Calu3 (cell line): ENCODE measurements at regions not wholly inside any gene's neighbourhood (a gene's known extent, or its start where the extent isn't known, plus 50 kb on each side); places are given as distances from the start of the nearest gene placed in this dataset.

Experiments used
- BruUV-seq: library from RNA; stranded (reverse); fragments of 400-500 nt; replicated peaks from 2 replicates; lab custom pipeline; 2021; lab: Mats Ljungman, UMichigan
- CTCF ChIA-PET: fragments of 300-600 bp; sonication (Branson Sonifier 250); formaldehyde crosslinking; loops from one replicate; lab custom pipeline; 2022; ENCODE audit warnings: antibody characterized with exemption; lab: Charles Lee
- DNase-seq: peaks from one replicate; pipeline ENCODE4 v3.0.0; 2022
- H3K27ac Mint-ChIP-seq: one replicate; pipeline ENCODE4 v1.8.0; 2022; ENCODE audit warnings: mixed read lengths; ENCODE audit not compliant: unreplicated experiment
- H3K27me3 Mint-ChIP-seq: one replicate; pipeline ENCODE4 v1.8.0; 2022; ENCODE audit warnings: mixed read lengths; ENCODE audit not compliant: unreplicated experiment
- H3K36me3 Mint-ChIP-seq: one replicate; pipeline ENCODE4 v1.8.0; 2022; ENCODE audit warnings: mild to moderate bottlenecking, moderate library complexity, mixed read lengths; ENCODE audit not compliant: insufficient read depth, unreplicated experiment
- H3K4me1 Mint-ChIP-seq: one replicate; pipeline ENCODE4 v1.8.0; 2022; ENCODE audit warnings: mild to moderate bottlenecking, low read depth, mixed read lengths; ENCODE audit not compliant: unreplicated experiment
- H3K4me3 Mint-ChIP-seq: one replicate; pipeline ENCODE4 v1.8.0; 2022; ENCODE audit warnings: mild to moderate bottlenecking, low read depth, moderate library complexity, mixed read lengths; ENCODE audit not compliant: unreplicated experiment
- H3K9me3 Mint-ChIP-seq: one replicate; pipeline ENCODE4 v1.8.0; 2022; ENCODE audit warnings: low read depth, mixed read lengths; ENCODE audit not compliant: unreplicated experiment
- intact Hi-C: fragments of 100-400 bp; cut with micrococcal nuclease; formaldehyde crosslinking; loops from one replicate; pipeline ENCODE4 v1.10.0; 2022; ENCODE audit not compliant: unreplicated experiment
- TF ChIP-seq, protein P1 (sequence below): fragments of 200-600 bp; IDR thresholded peaks from one replicate; pipeline ENCODE4 v1.8.0; 2022; ENCODE audit warnings: antibody characterized with exemption; ENCODE audit not compliant: unreplicated experiment

GRCh38 chr2:193907561-193907960 lies 1712.8 kb upstream of the TMEFF2 start:
- CTCF ChIA-PET, result no interaction called here
- no peaks in the 10 kb centered on the region for H3K36me3 Mint-ChIP-seq
- H3K9me3 Mint-ChIP-seq, result no peaks in the 10 kb centered on the region
- TF ChIP-seq, protein P1, sequence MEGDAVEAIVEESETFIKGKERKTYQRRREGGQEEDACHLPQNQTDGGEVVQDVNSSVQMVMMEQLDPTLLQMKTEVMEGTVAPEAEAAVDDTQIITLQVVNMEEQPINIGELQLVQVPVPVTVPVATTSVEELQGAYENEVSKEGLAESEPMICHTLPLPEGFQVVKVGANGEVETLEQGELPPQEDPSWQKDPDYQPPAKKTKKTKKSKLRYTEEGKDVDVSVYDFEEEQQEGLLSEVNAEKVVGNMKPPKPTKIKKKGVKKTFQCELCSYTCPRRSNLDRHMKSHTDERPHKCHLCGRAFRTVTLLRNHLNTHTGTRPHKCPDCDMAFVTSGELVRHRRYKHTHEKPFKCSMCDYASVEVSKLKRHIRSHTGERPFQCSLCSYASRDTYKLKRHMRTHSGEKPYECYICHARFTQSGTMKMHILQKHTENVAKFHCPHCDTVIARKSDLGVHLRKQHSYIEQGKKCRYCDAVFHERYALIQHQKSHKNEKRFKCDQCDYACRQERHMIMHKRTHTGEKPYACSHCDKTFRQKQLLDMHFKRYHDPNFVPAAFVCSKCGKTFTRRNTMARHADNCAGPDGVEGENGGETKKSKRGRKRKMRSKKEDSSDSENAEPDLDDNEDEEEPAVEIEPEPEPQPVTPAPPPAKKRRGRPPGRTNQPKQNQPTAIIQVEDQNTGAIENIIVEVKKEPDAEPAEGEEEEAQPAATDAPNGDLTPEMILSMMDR, result no peak
- H3K4me3 Mint-ChIP-seq, result no peak overlapping the region
- no peaks in the 10 kb centered on the region for H3K27me3 Mint-ChIP-seq
- BruUV-seq, result no TSS peak
- intact Hi-C loops, result no loop called here
- no peak for DNase-seq
- no peak overlapping the region for H3K27ac Mint-ChIP-seq
- H3K4me1 Mint-ChIP-seq, result no peaks in the 10 kb centered on the region

DNA sequence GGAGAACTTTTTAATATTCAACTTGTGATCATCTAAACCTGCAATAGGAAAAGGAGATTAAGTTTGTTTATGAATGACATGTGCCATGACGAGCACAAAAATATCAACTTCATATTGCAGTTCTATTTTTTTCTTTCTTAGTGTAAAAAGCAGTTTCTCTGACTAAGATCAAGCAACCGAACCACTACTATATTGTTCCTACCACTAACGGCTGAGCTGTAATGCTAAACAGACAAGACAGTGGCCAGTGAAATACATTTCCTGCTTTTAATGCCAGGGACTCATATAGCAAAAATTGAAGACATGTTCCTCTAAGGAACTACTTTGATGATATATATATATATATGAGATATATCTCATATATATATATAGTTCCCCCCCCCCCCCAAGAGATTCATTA lies 1705.6 kb upstream of the TMEFF2 start:
- no peak for DNase-seq
- BruUV-seq, result no TSS peak
- H3K9me3 Mint-ChIP-seq, result no peaks in the 10 kb centered on the region
- CTCF ChIA-PET, result no interaction called here
- no peaks in the 10 kb centered on the region for H3K4me1 Mint-ChIP-seq
- H3K27me3 Mint-ChIP-seq, result no peaks in the 10 kb centered on the region
- no peak overlapping the region for H3K27ac Mint-ChIP-seq
- TF ChIP-seq, protein P1, result no peak
- intact Hi-C loops, result no loop called here
- H3K4me3 Mint-ChIP-seq, result no peak overlapping the region
- no peaks in the 10 kb centered on the region for H3K36me3 Mint-ChIP-seq

GRCh38 chr2:193895226-193895625 lies 1700.5 kb upstream of the TMEFF2 start:
- Mint-ChIP-seq H3K27me3 (no peaks in the 10 kb centered on the region), H3K9me3 (peaks cover 1% of the 10 kb centered on the region), H3K4me1 (no peaks in the 10 kb centered on the region), H3K36me3 (no peaks in the 10 kb centered on the region), H3K4me3 (no peak overlapping the region), H3K27ac (no peak overlapping the region)
- TF ChIP-seq, protein P1, result no peak
- intact Hi-C loops, result no loop called here
- no TSS peak for BruUV-seq
- no peak for DNase-seq
- CTCF ChIA-PET, result no interaction called here

DNA sequence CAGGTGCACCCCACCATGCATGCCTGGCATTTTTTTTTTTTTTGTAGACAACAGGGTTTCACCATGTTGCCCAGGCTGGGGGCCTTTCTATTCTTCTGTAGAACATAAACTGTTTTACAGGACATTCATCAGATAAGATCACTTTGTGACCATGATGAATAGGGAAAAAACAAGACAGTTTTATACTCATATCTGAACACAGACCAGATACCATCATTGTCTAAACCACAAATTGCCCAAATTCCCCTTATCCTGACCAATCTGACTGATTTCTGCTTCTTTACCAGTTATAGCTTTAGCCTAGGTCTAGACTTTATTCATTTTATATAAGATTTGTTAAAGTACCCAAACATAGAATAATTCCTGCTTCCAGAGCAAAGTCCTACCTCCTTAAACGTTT lies 1699.3 kb upstream of the TMEFF2 start:
- no peak overlapping the region for H3K4me3 Mint-ChIP-seq
- intact Hi-C loops, result no loop called here
- no peak for DNase-seq
- CTCF ChIA-PET, result no interaction called here
- no TSS peak for BruUV-seq
- TF ChIP-seq, protein P1, result no peak
- no peaks in the 10 kb centered on the region for H3K36me3 Mint-ChIP-seq
- H3K27me3 Mint-ChIP-seq, result no peaks in the 10 kb centered on the region
- no peaks in the 10 kb centered on the region for H3K4me1 Mint-ChIP-seq
- peaks cover 2% of the 10 kb centered on the region for H3K9me3 Mint-ChIP-seq
- H3K27ac Mint-ChIP-seq, result no peak overlapping the region

GRCh38 chr2:193891023-193891422 lies 1696.3 kb upstream of the TMEFF2 start:
- Mint-ChIP-seq H3K27me3 (no peaks in the 10 kb centered on the region), H3K36me3 (no peaks in the 10 kb centered on the region), H3K9me3 (peaks cover 2% of the 10 kb centered on the region), H3K4me1 (no peaks in the 10 kb centered on the region), H3K4me3 (no peak overlapping the region), H3K27ac (no peak overlapping the region)
- CTCF ChIA-PET, result no interaction called here
- DNase-seq, result no peak
- intact Hi-C loops, result no loop called here
- TF ChIP-seq, protein P1, result no peak
- no TSS peak for BruUV-seq
